ENCODE measurements at regions not wholly inside any gene's neighbourhood (a gene's known extent, or its start where the extent isn't known, plus 50 kb on each side); places are given as distances from the start of the nearest gene placed in this dataset.
"Not testable (repeated sequence)": the region's sequence is repeated elsewhere in the genome, so short reads cannot be mapped to it uniquely, and the experiment has no call there.

DNA sequence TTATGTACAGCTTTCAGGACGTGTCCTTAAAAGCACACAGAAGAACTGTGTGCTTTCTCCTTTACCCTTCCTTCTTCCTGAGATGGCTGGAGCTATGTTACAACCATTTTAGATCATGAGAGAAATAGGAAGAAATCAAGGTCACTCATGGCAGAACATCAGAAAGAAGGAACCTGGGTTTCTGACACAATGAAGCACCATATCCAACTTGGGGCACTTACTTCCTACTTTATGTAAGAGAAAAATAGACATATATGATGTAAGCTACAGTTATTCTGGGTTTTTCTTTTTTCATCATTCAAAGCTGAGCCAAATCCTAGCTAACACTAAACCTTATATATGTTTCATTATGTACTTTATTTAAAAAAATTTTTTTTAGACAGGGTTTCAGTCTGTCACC, 79.5 kb downstream of the FAM161A start:
- no peak for DNase-seq (ENCODE audit: low read depth in 2 of 2)

DNA sequence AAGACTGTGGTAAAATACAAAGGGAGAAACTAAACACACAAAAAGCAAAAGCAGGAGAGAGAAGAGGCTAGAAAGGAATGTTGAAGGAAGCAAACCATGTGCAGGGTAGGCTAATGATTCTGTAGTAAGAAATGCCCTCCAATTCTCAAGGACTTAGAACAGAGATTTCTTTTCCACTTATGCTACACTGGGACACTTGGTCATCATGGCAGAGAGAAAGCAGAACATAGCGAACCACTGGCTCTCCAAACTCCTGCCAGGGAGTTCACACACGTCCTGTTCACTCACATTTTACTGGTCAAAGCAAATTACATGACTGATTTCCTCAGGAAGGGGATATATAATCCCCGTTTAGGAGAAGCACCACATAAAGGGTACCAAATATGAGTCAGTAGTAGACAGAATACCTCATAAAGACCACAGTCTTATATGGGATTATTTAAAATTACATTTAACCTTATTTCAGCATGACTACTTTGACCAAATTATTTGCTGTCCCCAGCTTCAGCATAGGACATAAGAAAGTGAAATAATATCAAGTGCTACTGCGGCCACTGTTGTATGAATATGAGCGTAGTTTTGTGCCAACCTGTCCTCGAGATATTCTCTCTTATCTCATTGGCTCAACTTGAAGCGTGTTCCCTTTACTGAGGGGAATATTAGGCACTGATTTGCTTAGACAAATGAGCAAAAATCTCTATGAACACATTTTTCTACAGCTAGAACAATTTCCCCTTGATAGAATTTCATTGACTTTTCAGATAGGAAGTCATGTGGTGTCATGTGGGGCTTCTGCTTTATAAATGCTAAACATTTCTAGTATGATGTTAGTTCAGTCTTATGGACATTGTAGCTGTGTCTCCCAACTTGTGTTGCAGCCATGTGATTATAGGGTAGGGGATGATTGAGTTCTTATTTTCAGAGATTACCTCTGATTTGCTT, 81.7 kb downstream of the FAM161A start:
- DNase-seq (ENCODE audit: low read depth in 2 of 2): no peak

DNA sequence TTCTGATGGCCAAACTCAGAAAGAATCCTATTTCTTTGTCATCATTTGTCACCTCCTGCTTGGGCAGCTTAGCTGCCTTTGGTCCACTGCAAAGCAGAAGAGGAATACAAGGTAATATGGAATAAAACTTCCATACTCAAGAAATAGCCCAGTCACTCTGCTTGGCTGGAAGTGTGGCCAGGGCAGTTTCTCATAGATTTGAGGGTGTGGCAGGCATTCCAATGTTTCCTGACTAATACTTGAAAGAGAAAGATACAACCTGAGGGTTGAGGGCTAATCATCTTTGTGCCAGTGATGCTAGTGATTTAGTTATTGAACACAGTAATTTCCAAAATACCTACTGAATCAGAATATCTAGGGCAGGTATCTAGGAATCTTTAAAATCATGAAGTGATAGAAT, 83.1 kb downstream of the FAM161A start:
- DNase-seq (ENCODE audit: low read depth in 2 of 2): no peak

DNA sequence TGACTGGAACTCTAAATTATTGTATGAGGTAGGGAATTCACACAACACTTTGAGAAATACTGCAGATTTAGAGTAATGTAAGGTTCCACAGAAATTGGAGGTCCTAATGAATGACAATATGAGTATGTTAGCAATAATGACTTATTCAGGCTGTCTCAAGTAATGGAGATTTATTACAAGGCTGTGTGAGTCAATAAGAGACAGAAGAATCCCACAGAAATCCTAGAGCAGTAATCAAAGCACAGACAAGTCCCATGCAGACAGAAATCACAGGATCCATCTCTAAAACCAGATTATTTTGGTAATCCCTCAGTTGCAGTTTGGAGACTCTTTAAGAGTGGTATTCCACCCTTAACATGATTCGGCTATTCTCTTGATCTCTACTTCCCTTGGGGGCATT, 83.6 kb downstream of the FAM161A start:
- no peak for DNase-seq (ENCODE audit: low read depth in 2 of 2)

DNA sequence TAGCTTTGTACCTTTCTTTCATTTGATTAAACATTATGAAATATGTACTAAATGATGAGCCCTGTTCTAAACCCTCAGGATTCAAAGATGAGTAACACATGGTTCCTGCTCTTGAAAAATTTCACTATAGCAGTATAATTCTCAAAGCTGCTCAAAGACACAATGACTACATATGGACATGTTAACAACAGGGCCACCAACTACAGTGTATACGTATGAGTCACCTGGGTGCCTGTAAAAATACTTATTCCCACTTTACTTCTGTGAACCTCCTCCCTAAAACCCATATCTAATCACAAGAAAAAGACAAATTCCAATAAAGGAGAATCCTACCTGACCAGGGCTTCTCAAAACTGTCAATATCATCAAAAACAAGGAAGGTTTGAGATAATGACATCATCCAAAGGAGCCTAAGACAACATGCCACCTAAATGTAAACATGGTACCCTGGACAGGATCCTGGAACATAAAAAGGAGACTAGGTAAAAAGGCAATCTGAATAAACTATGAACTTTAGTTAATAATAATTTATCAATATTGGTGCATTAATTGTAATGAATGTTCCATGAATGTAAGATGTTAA, 84.7 kb downstream of the FAM161A start:
- DNase-seq (ENCODE audit: low read depth in 2 of 2): no peak

DNA sequence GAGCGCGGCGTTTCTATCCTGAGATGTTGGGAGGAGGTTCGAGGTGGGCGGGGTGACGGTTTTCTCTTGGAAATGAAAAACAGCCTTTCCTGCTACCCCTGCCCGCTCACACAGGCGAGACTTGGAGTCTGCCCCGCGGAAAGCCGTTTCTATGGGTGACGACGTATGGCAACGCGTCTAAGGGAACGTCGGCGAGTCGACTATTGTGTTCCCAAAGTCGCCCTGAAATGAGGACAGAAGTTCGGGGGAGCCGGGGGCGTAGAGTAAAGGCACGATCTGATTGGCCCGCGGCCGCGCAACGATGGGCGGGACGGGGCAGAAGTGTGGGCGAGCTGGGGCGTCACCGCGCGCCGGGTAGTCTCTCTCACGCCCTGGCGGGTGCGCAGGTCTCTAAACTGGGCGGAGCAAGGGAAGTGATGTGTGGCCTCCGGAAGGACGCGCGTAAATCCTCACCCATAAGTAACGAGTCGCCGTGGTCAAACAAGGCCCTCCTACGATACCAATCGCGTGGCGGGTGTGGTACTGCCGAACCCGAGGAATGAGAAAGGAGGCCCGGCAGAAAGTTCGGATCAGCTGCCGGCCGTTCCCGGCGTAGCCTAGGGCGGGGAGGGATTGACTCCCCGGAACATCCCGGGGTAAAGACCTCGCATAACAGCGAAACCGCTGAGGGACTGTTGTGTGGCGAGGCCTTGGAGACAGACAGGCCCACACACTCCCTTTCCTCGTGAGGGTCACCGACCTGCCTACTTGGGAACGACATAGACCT, 89.6 kb downstream of the FAM161A start:
- peak; percentile 87 to 94 for DNase-seq (ENCODE audit: low read depth in 2 of 2)

DNA sequence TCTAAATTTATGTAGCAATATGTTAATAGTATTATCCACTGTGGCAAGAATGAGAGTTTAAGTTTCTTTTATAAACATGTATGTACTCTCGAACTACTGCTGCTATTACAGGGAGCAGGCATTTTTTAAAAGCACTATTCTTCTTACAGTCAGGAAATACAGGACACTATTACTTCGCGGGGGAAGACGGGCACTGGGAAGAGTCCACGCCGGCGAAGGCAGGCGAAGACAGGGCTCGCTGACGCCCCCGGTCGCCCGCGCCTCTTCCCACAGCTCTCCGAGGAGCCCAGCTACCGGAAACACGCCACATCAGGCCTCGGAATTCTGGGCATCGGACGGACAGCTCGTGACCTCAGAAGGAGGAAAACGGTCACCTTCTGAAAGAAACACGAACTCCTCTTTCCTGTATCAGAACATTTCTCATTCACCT, 90.2 kb downstream of the FAM161A start:
- DNase-seq (ENCODE audit: low read depth in 2 of 2): no peak

DNA sequence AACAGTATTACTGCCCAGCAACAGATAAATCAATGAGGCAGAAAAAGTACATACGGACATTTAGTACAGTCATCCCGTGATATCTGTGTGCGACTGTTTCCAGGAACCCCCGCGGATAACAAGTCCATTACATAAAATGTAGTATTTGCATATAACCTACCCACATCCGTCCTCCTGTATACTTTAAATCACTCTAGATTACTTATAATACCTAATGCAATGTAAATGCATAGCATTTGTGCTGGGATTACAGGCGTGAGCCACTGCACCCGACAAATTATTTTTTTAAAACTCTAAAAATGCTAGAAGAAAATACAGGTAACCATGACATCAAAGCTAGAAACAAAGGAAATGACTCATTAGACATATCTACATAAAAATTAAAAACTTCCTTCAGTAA, 91.6 kb downstream of the FAM161A start:
- no peak for DNase-seq (ENCODE audit: low read depth in 2 of 2)

DNA sequence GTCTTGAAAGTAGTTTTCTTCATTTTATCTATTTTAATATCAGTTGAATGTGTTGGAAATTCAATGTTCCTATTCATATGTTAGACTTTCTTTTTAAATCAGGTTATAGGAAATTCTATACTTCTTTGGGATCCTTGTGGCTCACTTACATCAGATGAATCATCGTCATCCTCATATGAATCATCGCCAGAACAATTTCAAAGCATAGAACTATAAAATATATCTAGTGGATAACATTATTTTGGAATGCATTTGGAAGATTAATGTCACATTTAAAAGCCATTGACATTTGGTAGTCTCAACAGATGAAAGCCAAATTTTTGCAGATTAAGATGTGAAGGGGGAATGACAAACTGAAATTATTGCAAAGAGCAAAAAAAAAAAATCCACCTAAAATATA, 94.1 kb downstream of the FAM161A start:
- DNase-seq (ENCODE audit: low read depth in 2 of 2): no peak

DNA sequence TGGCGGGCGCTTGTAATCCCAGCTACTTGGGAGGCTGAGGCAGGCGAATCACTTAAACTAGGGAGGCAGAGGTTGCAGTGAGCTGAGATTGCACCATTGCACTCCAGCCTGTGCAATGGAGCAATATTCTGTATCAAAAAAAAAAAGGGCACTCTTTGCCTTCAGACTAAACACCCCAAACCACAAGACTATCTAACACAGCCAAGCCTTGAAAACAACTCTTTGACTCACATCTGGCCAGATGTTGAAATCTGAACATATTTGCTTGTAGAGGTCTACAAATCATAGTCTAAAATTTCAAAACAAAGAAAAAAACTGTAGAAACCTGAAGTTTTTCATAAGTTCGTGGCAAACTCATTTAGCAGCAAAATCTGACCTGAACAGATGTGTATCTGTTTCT, 94.9 kb downstream of the FAM161A start:
- no peak for DNase-seq (ENCODE audit: low read depth in 2 of 2)

DNA sequence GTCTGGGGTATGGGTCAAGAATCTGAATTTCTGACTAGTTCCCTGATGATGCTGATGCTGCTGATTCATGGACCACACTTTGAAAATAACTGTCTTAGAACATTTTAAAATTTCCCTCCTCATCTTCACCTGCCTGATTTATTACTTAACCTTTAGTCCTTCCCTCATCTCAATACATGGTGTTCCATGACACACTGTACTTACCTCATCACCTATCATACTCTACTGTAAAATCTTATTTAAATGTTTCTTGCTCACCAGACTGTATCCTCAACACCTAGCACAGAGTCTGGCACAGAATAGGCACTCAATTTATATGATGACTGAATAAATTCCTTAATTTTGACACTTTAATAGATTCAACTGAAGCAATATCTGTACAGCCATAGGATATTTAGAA, 95.7 kb downstream of the FAM161A start:
- no peak for DNase-seq (ENCODE audit: low read depth in 2 of 2)

DNA sequence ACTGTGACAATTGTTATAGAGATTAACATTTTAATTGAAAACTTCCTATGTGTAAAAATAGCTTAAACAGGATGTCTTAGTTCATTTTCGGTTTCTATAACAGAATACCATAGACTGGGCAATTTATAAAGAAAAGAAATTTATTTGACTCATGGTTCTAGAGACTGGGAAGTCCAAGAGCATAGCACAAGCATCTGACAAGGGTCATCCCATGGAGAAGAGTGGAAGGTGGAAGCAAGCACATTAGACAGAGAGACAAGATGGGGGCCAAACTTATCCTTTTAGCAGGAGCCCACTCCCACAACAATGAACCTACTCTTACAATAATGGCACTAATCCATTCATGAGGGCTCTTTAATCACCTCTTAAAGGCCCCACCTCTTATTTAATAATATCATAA, 100.3 kb downstream of the FAM161A start:
- no peak for DNase-seq (ENCODE audit: low read depth in 2 of 2)

DNA sequence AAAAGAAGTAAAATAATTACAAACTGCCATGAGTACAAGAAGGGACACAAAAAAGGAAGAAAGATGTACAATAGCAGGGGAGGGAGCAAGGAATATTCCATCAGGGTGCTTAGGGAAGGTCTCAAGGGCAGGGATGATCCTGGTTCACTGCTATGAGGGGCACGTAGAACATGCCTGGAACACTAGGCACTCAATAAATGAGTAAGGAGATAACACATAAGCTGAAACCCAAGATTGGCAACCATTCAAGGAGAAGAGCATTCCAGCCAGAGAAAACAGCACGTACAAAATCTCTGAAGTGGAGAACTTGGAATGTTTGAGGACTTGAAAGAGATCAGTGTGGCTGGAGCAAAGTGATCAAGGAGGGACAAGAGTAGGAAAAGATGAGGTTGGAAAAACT, 103.2 kb downstream of the FAM161A start:
- no peak for DNase-seq (ENCODE audit: low read depth in 2 of 2)

DNA sequence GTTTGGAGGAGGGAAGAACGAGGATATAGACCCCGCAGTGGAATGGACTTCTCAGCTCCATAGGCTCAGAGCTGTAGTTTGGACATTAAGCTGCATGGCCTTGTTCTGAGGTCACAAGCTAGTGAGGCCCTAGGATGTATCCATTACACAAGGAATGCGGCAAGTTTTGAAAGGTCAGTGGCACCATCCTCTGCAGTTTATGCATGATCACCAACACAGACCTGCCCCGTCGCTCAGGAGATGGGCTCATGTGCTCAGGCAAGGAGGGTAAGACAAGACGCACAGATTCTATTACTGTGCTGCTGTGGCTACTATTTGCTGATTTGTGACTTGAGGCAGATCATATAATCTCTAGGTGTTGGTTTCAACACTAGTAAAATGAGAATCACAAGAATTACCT, 110.9 kb downstream of the FAM161A start:
- DNase-seq (ENCODE audit: low read depth in 2 of 2): no peak

DNA sequence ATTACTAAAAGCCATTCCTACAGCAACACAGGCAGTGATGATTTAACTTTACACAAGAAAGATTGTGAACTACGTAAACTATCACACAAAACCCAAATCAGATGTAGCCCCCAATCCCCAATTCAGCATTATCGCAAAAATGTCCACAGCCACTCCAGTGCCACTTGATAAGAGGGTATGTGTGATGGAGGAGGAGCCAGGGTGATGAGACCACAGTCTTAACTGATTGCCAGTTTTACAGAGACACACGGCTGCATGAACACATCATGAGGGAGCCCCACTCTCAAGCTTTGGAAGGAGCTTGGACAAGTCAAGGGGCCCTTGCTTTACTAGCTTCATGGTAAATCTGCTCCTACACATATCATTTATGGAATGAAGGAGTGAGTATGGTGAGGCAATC, 116.0 kb downstream of the FAM161A start:
- no peak for DNase-seq (ENCODE audit: low read depth in 2 of 2)

DNA sequence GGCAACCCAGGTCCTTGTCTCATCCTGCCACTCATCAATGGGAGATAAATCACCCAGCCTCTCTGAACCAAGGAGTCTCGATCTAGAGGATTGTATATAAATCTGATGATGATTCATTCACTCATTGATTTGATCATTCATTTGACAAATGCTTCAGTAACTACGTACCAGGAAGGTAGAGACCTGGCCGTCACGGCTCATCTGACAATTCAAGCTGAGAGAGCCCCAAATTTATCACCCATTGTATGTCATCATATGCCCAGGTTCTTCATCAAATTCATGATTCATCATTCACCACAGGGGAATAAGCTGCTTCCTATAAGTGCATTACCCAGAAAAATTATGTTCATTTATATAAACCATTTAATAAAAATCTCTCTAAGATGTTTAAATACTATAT, 116.9 kb downstream of the FAM161A start:
- no peak for DNase-seq (ENCODE audit: low read depth in 2 of 2)

DNA sequence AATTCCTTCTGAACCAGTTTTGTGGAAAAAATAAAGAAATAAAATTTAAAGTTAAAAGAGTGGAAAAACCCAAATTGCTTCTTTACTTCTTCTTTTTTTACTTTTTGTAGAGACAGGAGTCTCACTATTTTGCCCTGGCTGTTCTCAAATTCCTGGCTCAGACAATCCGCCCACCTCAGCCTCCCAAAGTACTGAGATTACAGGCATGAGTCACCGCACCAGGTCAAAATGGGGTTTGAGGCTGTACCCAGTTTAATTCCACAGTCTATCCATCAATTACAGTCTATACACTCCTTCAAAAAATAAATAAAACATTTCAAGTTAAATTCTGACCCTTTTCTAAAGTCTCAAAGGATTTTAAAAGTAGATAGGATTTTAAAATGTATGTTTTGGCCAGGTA, 120.3 kb downstream of the FAM161A start:
- DNase-seq (ENCODE audit: low read depth in 2 of 2): no peak

DNA sequence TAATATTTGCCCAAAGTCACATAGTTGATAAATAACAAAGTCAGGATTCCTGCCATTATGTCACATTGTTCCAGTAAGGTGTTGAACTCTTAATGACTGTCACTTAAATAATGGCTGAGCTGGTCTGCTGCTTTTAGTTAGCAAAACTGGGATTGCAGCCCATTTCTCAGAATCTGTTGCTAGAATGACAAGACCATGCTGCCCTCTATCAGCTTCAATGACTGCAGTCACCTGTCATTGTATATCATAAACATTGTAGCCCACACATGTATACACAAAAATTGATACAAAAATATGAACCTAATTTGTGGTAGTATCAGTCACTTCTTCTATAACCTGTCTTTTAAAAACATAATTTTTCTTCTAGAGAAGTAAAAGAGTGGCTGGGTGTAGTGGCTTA, 121.1 kb downstream of the FAM161A start:
- no peak for DNase-seq (ENCODE audit: low read depth in 2 of 2)

DNA sequence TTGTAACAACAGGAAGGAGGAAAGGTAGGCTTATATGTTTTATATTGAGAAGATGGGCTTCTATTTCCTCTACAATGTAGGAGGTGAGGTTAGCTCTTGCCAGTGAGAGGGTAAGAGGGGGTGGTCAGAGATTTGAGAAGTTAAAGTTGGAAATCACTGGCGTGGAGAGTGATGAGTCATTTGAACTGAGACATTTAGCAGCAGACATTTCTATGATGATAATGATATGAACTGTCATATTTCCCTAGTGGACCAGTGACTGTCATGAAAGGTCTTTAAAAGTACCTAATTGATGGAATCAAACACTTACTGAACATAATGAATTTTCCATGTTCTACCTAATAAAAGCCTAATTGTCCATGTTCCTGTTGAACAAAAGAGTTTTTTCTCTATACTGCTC, 126.1 kb downstream of the FAM161A start:
- DNase-seq (ENCODE audit: low read depth in 2 of 2): no peak

DNA sequence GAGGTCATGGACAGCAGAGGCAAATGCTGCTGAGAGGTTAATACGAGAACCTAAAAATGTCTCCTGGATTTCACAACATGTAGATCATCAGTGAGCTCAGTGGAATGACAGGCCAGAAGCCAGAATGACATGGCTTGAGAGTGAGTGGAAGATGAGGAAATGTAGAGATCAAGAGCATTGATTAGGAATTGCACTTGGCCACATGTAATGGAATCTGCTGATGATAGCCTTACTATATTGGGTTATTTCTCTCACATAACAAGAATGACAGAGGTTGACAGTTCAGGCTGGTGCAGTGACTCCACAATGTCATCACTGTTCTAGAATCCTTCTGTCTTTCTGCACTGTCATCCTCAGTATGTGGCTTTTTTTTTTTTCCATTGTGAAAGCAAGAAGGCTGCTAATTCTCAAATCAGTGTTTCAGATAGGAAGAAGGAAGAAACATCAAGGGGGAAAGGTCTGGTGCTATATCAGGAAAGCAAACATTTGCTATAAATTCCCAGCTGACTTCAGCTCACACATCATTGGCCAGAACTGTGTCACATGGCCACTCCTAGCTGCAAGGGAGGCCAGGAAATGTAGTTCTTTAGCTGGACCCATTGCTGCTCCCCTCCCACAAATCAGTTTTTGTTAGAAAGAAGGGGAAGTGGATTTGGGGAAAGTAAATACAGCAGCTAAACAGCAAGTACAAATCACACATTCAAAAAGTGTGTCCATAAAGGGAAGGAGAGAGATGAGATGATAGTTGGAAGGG, 127.2 kb downstream of the FAM161A start:
- DNase-seq (ENCODE audit: low read depth in 2 of 2): no peak

DNA sequence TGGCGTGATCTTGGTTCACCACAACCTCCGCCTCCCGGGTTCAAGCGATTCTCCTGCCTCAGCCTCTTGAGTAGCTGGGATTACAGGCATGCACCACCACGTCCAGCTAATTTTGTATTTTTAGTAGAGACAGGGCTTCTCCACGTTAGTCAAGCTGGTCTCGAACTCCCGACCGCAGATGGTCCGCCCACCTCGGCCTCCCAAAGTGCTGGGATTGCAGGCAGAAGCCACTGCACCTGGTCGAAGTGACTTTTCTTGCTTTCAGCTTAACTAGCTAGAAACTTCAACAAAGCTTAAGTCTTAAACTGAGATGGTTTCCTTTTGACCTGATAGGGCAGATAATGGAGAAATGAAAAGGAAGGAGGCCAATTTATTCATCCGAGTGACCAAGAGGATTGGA, 130.5 kb downstream of the FAM161A start:
- not testable (repeated sequence) for DNase-seq (ENCODE audit: low read depth in 2 of 2)

DNA sequence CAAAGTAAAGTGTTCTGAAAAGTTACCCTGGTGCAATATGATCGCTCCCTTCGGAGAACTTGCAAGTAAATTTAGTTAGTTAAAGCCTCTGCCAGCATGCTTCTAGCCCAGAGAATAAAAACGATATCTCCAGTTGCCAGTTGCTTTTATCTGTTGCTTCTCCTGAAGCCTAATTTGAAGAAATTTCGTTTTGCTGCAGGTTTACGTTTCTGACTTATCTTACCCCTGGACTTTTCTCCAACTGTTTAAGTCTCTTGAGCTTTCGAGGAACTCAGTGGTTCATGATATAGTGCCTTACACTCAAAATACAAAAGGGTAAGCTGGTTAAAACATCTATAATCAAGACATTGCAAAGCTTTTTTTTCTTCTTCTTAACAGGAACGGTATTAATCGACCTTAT, 131.1 kb downstream of the FAM161A start:
- DNase-seq (ENCODE audit: low read depth in 2 of 2): no peak
